Liver (tissue), 8 donors: ENCODE measurements at regions not wholly inside any gene's neighbourhood (a gene's known extent, or its start where the extent isn't known, plus 50 kb on each side); places are given as distances from the start of the nearest gene placed in this dataset.

Source experiments
- DNase-seq: peaks from one replicate; pipeline ENCODE4 v3.0.0-alpha.2; 2017; ENCODE audit warnings: low spot score
- H3K27ac ChIP-seq, 2 donors: one replicate each; pipeline ENCODE4 v1.7.0; 2013; ENCODE audit warnings: inconsistent platforms in 2 of 2, low read length in 2 of 2, control low read depth in 1 of 2, low read depth in 1 of 2, mild to moderate bottlenecking in 1 of 2
- H3K27me3 ChIP-seq, 4 donors: one replicate each; pipeline versions ENCODE4 v1.6.1 to v1.7.0; 2013; ENCODE audit warnings: low read length in 3 of 4, inconsistent platforms in 1 of 4, mild to moderate bottlenecking in 1 of 4, moderate library complexity in 1 of 4; ENCODE audit not compliant: control insufficient read depth in 4 of 4, insufficient read depth in 4 of 4
- H3K36me3 ChIP-seq, 4 donors: one replicate each; pipeline versions ENCODE4 v1.6.1 to v1.7.0; 2013; ENCODE audit warnings: low read length in 3 of 4, mild to moderate bottlenecking in 3 of 4, low read depth in 1 of 4, moderate library complexity in 1 of 4; ENCODE audit not compliant: control insufficient read depth in 4 of 4, insufficient read depth in 3 of 4
- H3K4me1 ChIP-seq, 4 donors: one replicate each; pipeline versions ENCODE4 v1.6.1 to v1.7.0; 2013; ENCODE audit warnings: low read length in 3 of 4, mild to moderate bottlenecking in 3 of 4, moderate library complexity in 1 of 4; ENCODE audit not compliant: control insufficient read depth in 4 of 4, insufficient read depth in 4 of 4
- H3K4me3 ChIP-seq, 3 donors: one replicate each; pipeline versions ENCODE4 v1.6.1 to v1.7.0; 2013; ENCODE audit warnings: low read length in 3 of 3, control low read depth in 1 of 3, low read depth in 1 of 3, mild to moderate bottlenecking in 1 of 3
- H3K9ac ChIP-seq, 2 donors: one replicate each; pipeline ENCODE4 v1.7.0; 2013; ENCODE audit warnings: low read length in 2 of 2, mild to moderate bottlenecking in 2 of 2, moderate library complexity in 2 of 2, control low read depth in 1 of 2, low read depth in 1 of 2
- H3K9me3 ChIP-seq, 4 donors: one replicate each; pipeline versions ENCODE4 v1.6.1 to v1.7.0; 2013; ENCODE audit warnings: low read length in 3 of 4; ENCODE audit not compliant: control insufficient read depth in 4 of 4
- EGR1 ChIP-seq, 2 donors: IDR thresholded peaks; 2 replicates each; pipeline ENCODE4 v1.6.1; 2016 to 2018; ENCODE audit warnings: antibody characterized with exemption in 2 of 2, low read depth in 2 of 2
- FOXA1 ChIP-seq: IDR thresholded peaks from 2 replicates; pipeline ENCODE4 v1.6.1; 2016; ENCODE audit warnings: antibody characterized with exemption
- FOXA2 ChIP-seq: IDR thresholded peaks from 2 replicates; pipeline ENCODE4 v1.6.1; 2016; ENCODE audit warnings: antibody characterized with exemption
- GABPA ChIP-seq, 2 donors: IDR thresholded peaks in 1 of 2; conservative IDR thresholded peaks in 1 of 2; 2 replicates each; pipeline ENCODE4 v1.6.1; 2016; ENCODE audit warnings: antibody characterized with exemption in 2 of 2, mild to moderate bottlenecking in 1 of 2, moderate library complexity in 1 of 2
- HNF4G ChIP-seq: IDR thresholded peaks from 2 replicates; pipeline ENCODE4 v1.6.1; 2016; ENCODE audit warnings: antibody characterized with exemption
- MAX ChIP-seq: IDR thresholded peaks from 2 replicates; pipeline ENCODE4 v1.6.1; 2016; ENCODE audit warnings: antibody characterized with exemption
- NR2F2 ChIP-seq: IDR thresholded peaks from 2 replicates; pipeline ENCODE4 v1.6.1; 2016; ENCODE audit warnings: antibody characterized with exemption
- RAD21 ChIP-seq, 2 donors: IDR thresholded peaks; 2 replicates each; pipeline ENCODE4 v1.6.1; 2016; ENCODE audit warnings: antibody characterized with exemption in 2 of 2, mild to moderate bottlenecking in 2 of 2
- RXRA ChIP-seq, 2 donors: IDR thresholded peaks; 2 replicates each; pipeline ENCODE4 v1.6.1; 2017 to 2018; ENCODE audit warnings: antibody characterized with exemption in 2 of 2, mild to moderate bottlenecking in 1 of 2
- SP1 ChIP-seq: IDR thresholded peaks from 2 replicates; pipeline ENCODE4 v1.6.1; 2018; ENCODE audit warnings: antibody characterized with exemption, mild to moderate bottlenecking
- TAF1 ChIP-seq: conservative IDR thresholded peaks from 2 replicates; pipeline ENCODE4 v1.6.1; 2016; ENCODE audit warnings: antibody characterized with exemption, mild to moderate bottlenecking
- YY1 ChIP-seq: IDR thresholded peaks from 2 replicates; pipeline ENCODE4 v1.6.1; 2016; ENCODE audit warnings: antibody characterized with exemption, mild to moderate bottlenecking
- ZBTB33 ChIP-seq: IDR thresholded peaks from 2 replicates; pipeline ENCODE4 v1.6.1; 2016; ENCODE audit warnings: antibody characterized with exemption
- WGBS: extraction: QIAGEN DNeasy Blood & Tissue Kit; methylation state at CpG from one replicate; pipeline ENCODE4 v1.1.7; 2013; 5-methylcytosine and 5-hydroxymethylcytosine counted together
- TF ChIP-seq, protein P1 (sequence below): fragments of 150-350 bp; IDR thresholded peaks from 2 replicates; pipeline ENCODE4 v1.5.1; 2017; ENCODE audit warnings: improper control_type of control experiment, low read depth, low read length; ENCODE audit not compliant: missing input control
- TF ChIP-seq, protein P2 (sequence below): IDR thresholded peaks from 2 replicates; pipeline ENCODE4 v1.6.1; 2016; ENCODE audit warnings: antibody characterized with exemption
- TF ChIP-seq, protein P3 (sequence below): IDR thresholded peaks from 2 replicates; pipeline ENCODE4 v1.6.1; 2016; ENCODE audit warnings: antibody characterized with exemption, mild to moderate bottlenecking
- donor health status: healthy.
- donor health status: healthy.
- donor health status: healthy.
- donor health status: healthy.
- donor health status: healthy.

DNA sequence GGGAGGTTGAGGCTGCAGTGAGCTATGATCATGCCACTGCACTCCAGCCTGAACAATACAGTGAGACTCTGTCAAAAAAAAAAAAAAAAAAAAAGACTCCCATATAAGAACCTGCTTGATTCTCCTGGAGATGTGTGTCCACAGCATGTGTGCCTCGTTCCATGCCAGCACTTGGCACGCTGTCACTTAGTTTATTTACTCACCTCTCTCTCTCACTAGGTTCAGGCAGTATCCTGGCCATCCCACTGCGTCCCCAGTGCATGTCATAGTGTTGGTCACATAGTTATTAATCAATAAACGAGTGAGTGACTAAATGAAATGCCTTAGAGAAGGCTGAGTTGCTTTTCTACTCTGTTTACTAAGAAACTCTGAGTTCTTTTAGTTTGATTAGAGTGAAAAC is 79.1 kb upstream of the GPR12 start:
- H3K36me3 ChIP-seq: no peaks in the 10 kb centered on the region
- peaks cover 2 to 12% (median 4%) of the 10 kb centered on the region in 4 donors for H3K27me3 ChIP-seq
- peaks cover 0 to 3% (median 0%) of the 10 kb centered on the region in 4 donors for H3K9me3 ChIP-seq
- no peak for DNase-seq
- H3K9ac ChIP-seq: no peak overlapping the region
- no peak overlapping the region for H3K4me3 ChIP-seq
- no peaks in the 10 kb centered on the region for H3K4me1 ChIP-seq
- TF ChIP-seq, protein P1, sequence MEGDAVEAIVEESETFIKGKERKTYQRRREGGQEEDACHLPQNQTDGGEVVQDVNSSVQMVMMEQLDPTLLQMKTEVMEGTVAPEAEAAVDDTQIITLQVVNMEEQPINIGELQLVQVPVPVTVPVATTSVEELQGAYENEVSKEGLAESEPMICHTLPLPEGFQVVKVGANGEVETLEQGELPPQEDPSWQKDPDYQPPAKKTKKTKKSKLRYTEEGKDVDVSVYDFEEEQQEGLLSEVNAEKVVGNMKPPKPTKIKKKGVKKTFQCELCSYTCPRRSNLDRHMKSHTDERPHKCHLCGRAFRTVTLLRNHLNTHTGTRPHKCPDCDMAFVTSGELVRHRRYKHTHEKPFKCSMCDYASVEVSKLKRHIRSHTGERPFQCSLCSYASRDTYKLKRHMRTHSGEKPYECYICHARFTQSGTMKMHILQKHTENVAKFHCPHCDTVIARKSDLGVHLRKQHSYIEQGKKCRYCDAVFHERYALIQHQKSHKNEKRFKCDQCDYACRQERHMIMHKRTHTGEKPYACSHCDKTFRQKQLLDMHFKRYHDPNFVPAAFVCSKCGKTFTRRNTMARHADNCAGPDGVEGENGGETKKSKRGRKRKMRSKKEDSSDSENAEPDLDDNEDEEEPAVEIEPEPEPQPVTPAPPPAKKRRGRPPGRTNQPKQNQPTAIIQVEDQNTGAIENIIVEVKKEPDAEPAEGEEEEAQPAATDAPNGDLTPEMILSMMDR: no peak
- TF ChIP-seq RAD21 (IDR thresholded peaks at IDR 0.05) (no peak), YY1 (no peak), FOXA1 (no peak), FOXA2 (no peak), EGR1 (IDR thresholded peaks at IDR 0.05; ENCODE audit: low read depth in 2 of 2) (no peak), MAX (no peak), ZBTB33 (no peak), RXRA (IDR thresholded peaks at IDR 0.05) (no peak), HNF4G (no peak), GABPA (IDR thresholded peaks at IDR 0.05 in 1 of 2, conservative IDR thresholded peaks at IDR 0.05 in 1 of 2) (no peak), NR2F2 (no peak)
- H3K27ac ChIP-seq: no peak overlapping the region
- WGBS: 21% methylated on average over 4 of the region's 4 CpGs

DNA sequence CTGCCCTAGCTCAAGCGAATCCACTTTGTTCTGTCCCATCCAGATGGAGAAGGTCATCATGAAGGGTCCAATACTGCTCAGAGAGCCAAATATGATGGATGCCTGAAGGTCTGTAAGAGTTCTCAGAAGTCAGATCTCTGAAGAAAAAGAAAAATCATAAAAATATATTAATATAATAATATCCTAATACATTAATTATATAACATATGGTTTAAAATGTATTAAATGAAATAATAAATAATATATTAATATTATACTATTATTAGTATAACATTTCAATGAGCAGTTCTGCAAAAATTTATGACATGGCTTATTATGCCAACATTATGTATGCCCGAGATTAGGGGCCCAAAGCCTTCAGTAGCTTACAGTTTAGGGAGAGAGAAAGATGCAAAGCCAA is 78.2 kb upstream of the GPR12 start:
- Histone ChIP-seq H3K4me3 (no peak overlapping the region), H3K27me3 (peaks cover 2 to 12% (median 4%) of the 10 kb centered on the region in 4 donors), H3K9ac (no peak overlapping the region), H3K4me1 (no peaks in the 10 kb centered on the region), H3K9me3 (peaks cover 0 to 3% (median 0%) of the 10 kb centered on the region in 4 donors), H3K36me3 (no peaks in the 10 kb centered on the region), H3K27ac (no peak overlapping the region)
- WGBS: 66% methylated on average over 2 of the region's 2 CpGs
- DNase-seq: no peak
- TF ChIP-seq SP1 (no peak), RAD21 (IDR thresholded peaks at IDR 0.05) (no peak), YY1 (no peak), MAX (no peak), TAF1 (no peak), GABPA (IDR thresholded peaks at IDR 0.05 in 1 of 2, conservative IDR thresholded peaks at IDR 0.05 in 1 of 2) (no peak), RXRA (IDR thresholded peaks at IDR 0.05) (no peak), NR2F2 (no peak), ZBTB33 (no peak)
- TF ChIP-seq, protein P1: no peak
- TF ChIP-seq, protein P2, sequence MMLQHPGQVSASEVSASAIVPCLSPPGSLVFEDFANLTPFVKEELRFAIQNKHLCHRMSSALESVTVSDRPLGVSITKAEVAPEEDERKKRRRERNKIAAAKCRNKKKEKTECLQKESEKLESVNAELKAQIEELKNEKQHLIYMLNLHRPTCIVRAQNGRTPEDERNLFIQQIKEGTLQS: no peak
- TF ChIP-seq, protein P3, sequence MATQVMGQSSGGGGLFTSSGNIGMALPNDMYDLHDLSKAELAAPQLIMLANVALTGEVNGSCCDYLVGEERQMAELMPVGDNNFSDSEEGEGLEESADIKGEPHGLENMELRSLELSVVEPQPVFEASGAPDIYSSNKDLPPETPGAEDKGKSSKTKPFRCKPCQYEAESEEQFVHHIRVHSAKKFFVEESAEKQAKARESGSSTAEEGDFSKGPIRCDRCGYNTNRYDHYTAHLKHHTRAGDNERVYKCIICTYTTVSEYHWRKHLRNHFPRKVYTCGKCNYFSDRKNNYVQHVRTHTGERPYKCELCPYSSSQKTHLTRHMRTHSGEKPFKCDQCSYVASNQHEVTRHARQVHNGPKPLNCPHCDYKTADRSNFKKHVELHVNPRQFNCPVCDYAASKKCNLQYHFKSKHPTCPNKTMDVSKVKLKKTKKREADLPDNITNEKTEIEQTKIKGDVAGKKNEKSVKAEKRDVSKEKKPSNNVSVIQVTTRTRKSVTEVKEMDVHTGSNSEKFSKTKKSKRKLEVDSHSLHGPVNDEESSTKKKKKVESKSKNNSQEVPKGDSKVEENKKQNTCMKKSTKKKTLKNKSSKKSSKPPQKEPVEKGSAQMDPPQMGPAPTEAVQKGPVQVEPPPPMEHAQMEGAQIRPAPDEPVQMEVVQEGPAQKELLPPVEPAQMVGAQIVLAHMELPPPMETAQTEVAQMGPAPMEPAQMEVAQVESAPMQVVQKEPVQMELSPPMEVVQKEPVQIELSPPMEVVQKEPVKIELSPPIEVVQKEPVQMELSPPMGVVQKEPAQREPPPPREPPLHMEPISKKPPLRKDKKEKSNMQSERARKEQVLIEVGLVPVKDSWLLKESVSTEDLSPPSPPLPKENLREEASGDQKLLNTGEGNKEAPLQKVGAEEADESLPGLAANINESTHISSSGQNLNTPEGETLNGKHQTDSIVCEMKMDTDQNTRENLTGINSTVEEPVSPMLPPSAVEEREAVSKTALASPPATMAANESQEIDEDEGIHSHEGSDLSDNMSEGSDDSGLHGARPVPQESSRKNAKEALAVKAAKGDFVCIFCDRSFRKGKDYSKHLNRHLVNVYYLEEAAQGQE: no peak
